PC-9 (cell line): ENCODE measurements at regions not wholly inside any gene's neighbourhood (a gene's known extent, or its start where the extent isn't known, plus 50 kb on each side); places are given as distances from the start of the nearest gene placed in this dataset.

Experiments
- BruUV-seq: library from RNA; stranded (reverse); fragments of 400-500 nt; replicated peaks from 2 replicates; lab custom pipeline; 2021; lab: Mats Ljungman, UMichigan
- CTCF ChIA-PET: fragments of 300-600 bp; sonication (Branson Sonifier 250); formaldehyde crosslinking; loops from one replicate; lab custom pipeline; 2022; ENCODE audit warnings: antibody characterized with exemption; lab: Charles Lee
- POLR2A ChIA-PET: fragments of 300-600 bp; sonication (Branson Sonifier 250); formaldehyde crosslinking; loops from one replicate; lab custom pipeline; 2022; ENCODE audit warnings: antibody characterized with exemption; ENCODE audit not compliant: unreplicated experiment; lab: Charles Lee
- DNase-seq, 2 experiments: peaks; one replicate each; pipeline versions ENCODE4 v3.0.0 to v3.0.0-alpha.2; 2015 to 2022; ENCODE audit warnings: mixed read lengths in 1 of 2
- H2AFZ ChIP-seq: fragments of 200-600 bp; sonication (generic); 2 replicates; pipeline ENCODE4 v1.8.1; 2017; ENCODE audit warnings: antibody characterized with exemption
- H3F3A ChIP-seq: fragments of 200-600 bp; sonication (generic); 2 replicates; pipeline ENCODE4 v1.8.1; 2017; ENCODE audit warnings: antibody characterized with exemption, mild to moderate bottlenecking, low read depth; ENCODE audit not compliant: insufficient read depth
- H3K27ac ChIP-seq: fragments of 200-600 bp; sonication (generic); 2 replicates; pipeline ENCODE4 v1.6.1; 2016; ENCODE audit warnings: mixed run types
- H3K27me3 ChIP-seq: fragments of 200-600 bp; sonication (generic); 2 replicates; pipeline ENCODE4 v1.6.1; 2016; ENCODE audit warnings: low read depth, mixed run types; ENCODE audit not compliant: insufficient read depth
- H3K36me3 ChIP-seq: fragments of 200-600 bp; sonication (generic); 2 replicates; pipeline ENCODE4 v1.6.1; 2016; ENCODE audit warnings: low read depth, mixed run types
- H3K4me1 ChIP-seq: fragments of 200-600 bp; sonication (generic); replicated peaks from 2 replicates; pipeline ENCODE4 v1.6.1; 2016; ENCODE audit warnings: mixed run types; ENCODE audit not compliant: insufficient read depth
- H3K4me2 ChIP-seq: fragments of 200-600 bp; sonication (generic); 2 replicates; pipeline ENCODE4 v1.6.1; 2017; ENCODE audit warnings: mixed run types
- H3K4me3 ChIP-seq: fragments of 200-600 bp; sonication (generic); 2 replicates; pipeline ENCODE4 v1.6.1; 2016; ENCODE audit warnings: mixed run types
- H3K79me2 ChIP-seq: fragments of 200-600 bp; sonication (generic); 2 replicates; pipeline ENCODE4 v1.6.1; 2017; ENCODE audit warnings: low read depth, mixed run types
- H3K9me2 ChIP-seq: fragments of 200-600 bp; sonication (generic); 2 replicates; pipeline ENCODE4 v1.8.1; 2017; ENCODE audit warnings: mild to moderate bottlenecking; ENCODE audit not compliant: insufficient read depth
- H3K9me3 ChIP-seq: fragments of 200-600 bp; sonication (generic); 2 replicates; pipeline ENCODE4 v1.8.1; 2016; ENCODE audit warnings: low read depth; ENCODE audit not compliant: insufficient read depth
- H4K20me1 ChIP-seq: fragments of 200-600 bp; sonication (generic); 2 replicates; pipeline ENCODE4 v1.8.1; 2017; ENCODE audit not compliant: insufficient read depth
- CTCF ChIP-seq: fragments of 200-600 bp; sonication (generic); conservative IDR thresholded peaks from 2 replicates; pipeline ENCODE4 v1.6.1; 2017; ENCODE audit warnings: mixed run types, antibody characterized with exemption, mild to moderate bottlenecking, moderate library complexity
- EZH2 ChIP-seq: fragments of 200-600 bp; sonication (generic); IDR thresholded peaks from 2 replicates; pipeline ENCODE4 v1.8.0; 2017; ENCODE audit warnings: antibody characterized with exemption, low read depth
- intact Hi-C: fragments of 100-400 bp; cut with micrococcal nuclease; formaldehyde crosslinking; loops from one replicate; pipeline ENCODE4 v1.10.0; 2022; ENCODE audit not compliant: unreplicated experiment

GRCh38 chr5:57711946-57712345 is 229.3 kb upstream of the ACTBL2 start:
- Histone ChIP-seq H3K4me2 (no peak overlapping the region), H3K4me3 (no peak overlapping the region), H3K4me1 (no peaks in the 10 kb centered on the region), H4K20me1 (no peaks in the 10 kb centered on the region), H3K9me2 (no peaks in the 10 kb centered on the region), H3K27me3 (no peaks in the 10 kb centered on the region), H3K9me3 (no peaks in the 10 kb centered on the region; the same call in none of the 2 replicates), H3K36me3 (no peaks in the 10 kb centered on the region), H3K79me2 (no peaks in the 10 kb centered on the region), H2AFZ (no peak overlapping the region), H3F3A (no peaks in the 10 kb centered on the region), H3K27ac (no peak overlapping the region)
- ChIA-PET CTCF (no interaction called here), POLR2A (no interaction called here)
- intact Hi-C loops = no loop called here
- BruUV-seq = no TSS peak
- TF ChIP-seq CTCF (no peak), EZH2 (no peak)
- DNase-seq = no peak

DNA sequence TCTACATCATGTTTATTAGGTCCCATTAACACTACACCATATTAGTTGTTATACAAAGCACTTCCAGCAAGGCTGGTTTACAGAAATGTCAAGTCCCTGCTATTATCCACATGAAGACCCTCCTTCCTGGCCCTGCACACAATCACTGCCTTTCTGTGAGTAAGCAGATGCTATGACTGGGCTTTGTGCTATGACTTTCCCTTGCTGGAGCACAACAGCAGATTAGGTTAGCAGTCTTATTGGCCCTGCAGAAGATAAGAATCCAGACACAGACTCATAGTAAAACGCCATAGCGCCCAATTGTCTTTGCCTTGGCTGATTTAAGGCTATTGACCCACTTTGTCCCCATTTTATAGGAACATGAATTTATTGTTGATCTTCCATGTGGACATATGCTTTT is 228.9 kb upstream of the ACTBL2 start:
- Histone ChIP-seq H3K9me2 (no peaks in the 10 kb centered on the region), H3K36me3 (no peaks in the 10 kb centered on the region), H3K27me3 (no peaks in the 10 kb centered on the region), H3K79me2 (no peaks in the 10 kb centered on the region), H3K4me2 (no peak overlapping the region), H2AFZ (no peak overlapping the region), H4K20me1 (no peaks in the 10 kb centered on the region), H3K27ac (no peak overlapping the region), H3K4me3 (no peak overlapping the region), H3K4me1 (no peaks in the 10 kb centered on the region), H3F3A (no peaks in the 10 kb centered on the region), H3K9me3 (peaks cover 3% of the 10 kb centered on the region)
- ChIA-PET POLR2A (interaction anchor here (0.8 kb wide), 1 partner anchor 248 kb away, joined by 9 read pairs; no protein-coding TSS in a partner anchor), CTCF (no interaction called here)
- no TSS peak for BruUV-seq
- no peak for DNase-seq
- TF ChIP-seq EZH2 (no peak), CTCF (no peak)
- intact Hi-C loops = no loop called here

DNA sequence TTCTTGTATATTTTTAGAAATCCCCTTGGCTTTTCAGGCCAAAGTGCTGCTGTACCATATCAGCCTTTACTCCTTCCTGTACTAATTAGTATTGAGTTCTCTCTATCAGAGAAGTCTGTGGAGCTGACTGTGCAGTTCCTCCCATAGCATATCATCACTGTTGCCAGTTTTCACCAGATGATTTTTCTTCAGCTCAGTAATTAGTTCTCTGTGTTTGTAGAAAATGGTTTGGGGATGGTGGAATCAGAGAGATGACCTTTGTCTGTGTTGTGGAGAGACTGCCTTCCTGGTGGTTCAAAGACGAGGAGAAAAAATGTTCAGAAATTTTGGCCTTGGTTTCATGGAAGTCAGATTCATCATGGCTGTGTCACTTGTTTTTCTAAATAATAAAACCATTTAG is 227.5 kb upstream of the ACTBL2 start:
- Histone ChIP-seq H3K79me2 (no peaks in the 10 kb centered on the region), H3K27ac (no peak overlapping the region), H2AFZ (no peak overlapping the region), H3K4me1 (no peaks in the 10 kb centered on the region), H3K27me3 (no peaks in the 10 kb centered on the region), H3F3A (no peaks in the 10 kb centered on the region), H3K36me3 (no peaks in the 10 kb centered on the region), H3K9me2 (no peaks in the 10 kb centered on the region), H4K20me1 (no peaks in the 10 kb centered on the region), H3K9me3 (peaks cover 4% of the 10 kb centered on the region), H3K4me2 (no peak overlapping the region), H3K4me3 (no peak overlapping the region)
- DNase-seq = no peak
- intact Hi-C loops = no loop called here
- BruUV-seq = no TSS peak
- no peak for TF ChIP-seq EZH2
- TF ChIP-seq CTCF = no peak
- CTCF ChIA-PET = no interaction called here
- POLR2A ChIA-PET = no interaction called here
